Stomach (tissue), 4 donors: ENCODE measurements at regions not wholly inside any gene's neighbourhood (a gene's known extent, or its start where the extent isn't known, plus 50 kb on each side); places are given as distances from the start of the nearest gene placed in this dataset.
"Not testable (repeated sequence)": the region's sequence is repeated elsewhere in the genome, so short reads cannot be mapped to it uniquely, and the experiment has no call there.

Experiments used
- EP300 ChIP-seq: sonication (generic); formaldehyde crosslinking; IDR thresholded peaks from one replicate; pipeline ENCODE4 v1.6.1; 2017; ENCODE audit warnings: antibody characterized with exemption
- POLR2AphosphoS5 ChIP-seq, 3 donors: sonication (generic); formaldehyde crosslinking; IDR thresholded peaks; one replicate each; pipeline ENCODE4 v1.6.1; 2016; ENCODE audit warnings: antibody characterized with exemption in 3 of 3
- TF ChIP-seq, protein P1 (sequence below), 7 experiments: fragments of 450-650 bp in 4 of 7; fragments of 200-600 bp in 3 of 7; sonication (generic) in 3 of 7; IDR thresholded peaks; one replicate each; pipeline ENCODE4 v1.5.1; 2016 to 2019; ENCODE audit warnings: antibody characterized with exemption in 7 of 7, control low read depth in 2 of 7, mild to moderate bottlenecking in 1 of 7

DNA sequence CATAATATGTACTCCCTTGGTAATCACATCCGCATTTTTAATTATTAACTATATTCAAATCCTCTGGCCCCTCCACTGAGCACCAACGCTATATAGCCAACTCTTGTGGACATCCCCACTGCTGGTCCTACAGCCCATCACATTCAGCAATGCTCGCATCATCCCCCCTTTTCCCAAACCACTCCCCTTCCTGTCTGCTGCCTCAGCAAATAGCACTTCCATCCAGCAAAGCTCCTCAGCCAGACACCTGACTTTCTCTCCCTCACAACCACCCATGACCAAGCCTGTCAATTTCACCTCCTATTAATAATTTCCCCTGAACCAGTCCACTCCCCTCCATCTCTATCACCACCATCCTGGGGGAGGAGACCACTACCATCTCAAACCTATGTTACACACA is 65.5 kb upstream of the KIF2A start:
- TF ChIP-seq POLR2AphosphoS5 (IDR thresholded peaks at IDR 0.05); EP300: not testable (repeated sequence)
- TF ChIP-seq, protein P1, sequence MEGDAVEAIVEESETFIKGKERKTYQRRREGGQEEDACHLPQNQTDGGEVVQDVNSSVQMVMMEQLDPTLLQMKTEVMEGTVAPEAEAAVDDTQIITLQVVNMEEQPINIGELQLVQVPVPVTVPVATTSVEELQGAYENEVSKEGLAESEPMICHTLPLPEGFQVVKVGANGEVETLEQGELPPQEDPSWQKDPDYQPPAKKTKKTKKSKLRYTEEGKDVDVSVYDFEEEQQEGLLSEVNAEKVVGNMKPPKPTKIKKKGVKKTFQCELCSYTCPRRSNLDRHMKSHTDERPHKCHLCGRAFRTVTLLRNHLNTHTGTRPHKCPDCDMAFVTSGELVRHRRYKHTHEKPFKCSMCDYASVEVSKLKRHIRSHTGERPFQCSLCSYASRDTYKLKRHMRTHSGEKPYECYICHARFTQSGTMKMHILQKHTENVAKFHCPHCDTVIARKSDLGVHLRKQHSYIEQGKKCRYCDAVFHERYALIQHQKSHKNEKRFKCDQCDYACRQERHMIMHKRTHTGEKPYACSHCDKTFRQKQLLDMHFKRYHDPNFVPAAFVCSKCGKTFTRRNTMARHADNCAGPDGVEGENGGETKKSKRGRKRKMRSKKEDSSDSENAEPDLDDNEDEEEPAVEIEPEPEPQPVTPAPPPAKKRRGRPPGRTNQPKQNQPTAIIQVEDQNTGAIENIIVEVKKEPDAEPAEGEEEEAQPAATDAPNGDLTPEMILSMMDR (IDR thresholded peaks at IDR 0.05) = not testable (repeated sequence)
